Nucleus accumbens (tissue), 56 donors: ENCODE measurements at regions not wholly inside any gene's neighbourhood (a gene's known extent, or its start where the extent isn't known, plus 50 kb on each side); places are given as distances from the start of the nearest gene placed in this dataset.
A peak's percentile ranks its signal among the peaks of the same experiment; 100 is the strongest.

Experiments used
- DNase-seq, 56 donors: peaks; one replicate each; lab custom pipeline; 2025; lab: John Stamatoyannopoulos, UW

DNA sequence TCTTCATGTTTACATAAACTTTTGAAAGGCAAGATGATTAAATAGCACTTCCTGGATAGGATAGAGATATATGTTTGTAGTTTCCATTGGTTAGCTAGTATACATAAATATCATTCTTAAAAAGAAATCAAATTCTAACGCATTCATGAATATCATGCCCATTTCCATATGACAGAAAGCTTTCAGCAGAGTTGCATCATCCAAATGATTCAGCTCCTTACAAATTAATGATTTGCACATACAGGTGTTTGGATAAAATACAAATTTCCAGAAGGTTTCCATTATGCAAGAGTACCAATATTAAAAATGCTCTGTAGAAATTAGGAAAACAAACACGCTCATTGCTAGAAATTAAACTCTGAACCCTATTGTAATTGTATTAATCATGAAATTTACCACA lies 264.4 kb downstream of the FOXG1 start:
- no peak for DNase-seq

GRCh38 chr14:29035134-29035533 lies 268.5 kb downstream of the FOXG1 start:
- peak in 18 of 56 donors; percentile 3 to 62 (median 26) for DNase-seq

- DNase-seq: no peak
Measured at GRCh38 chr14:29037411-29037810, 270.8 kb downstream of the FOXG1 start.

DNA sequence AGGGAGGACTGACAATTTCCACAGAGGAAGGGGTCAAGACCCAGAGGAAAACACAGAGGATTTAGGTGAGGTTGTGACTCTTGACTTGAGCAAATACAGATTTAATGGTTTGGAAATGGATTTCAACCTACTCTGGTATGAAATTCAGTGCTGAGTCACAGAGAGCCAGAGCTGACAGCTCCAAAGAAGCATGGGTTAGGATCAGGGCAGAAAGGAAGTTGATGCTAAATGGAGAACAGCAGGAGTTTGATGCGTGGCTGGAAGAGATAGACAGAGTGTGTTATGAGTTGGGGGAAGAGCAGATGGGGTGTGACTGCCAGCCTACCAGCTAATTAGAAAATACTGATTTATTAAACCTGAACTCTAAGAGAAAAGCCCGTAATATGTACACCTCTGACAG lies 272.6 kb downstream of the FOXG1 start:
- DNase-seq: peak in 6 of 56 donors; percentile 2 to 57 (median 19)

DNA sequence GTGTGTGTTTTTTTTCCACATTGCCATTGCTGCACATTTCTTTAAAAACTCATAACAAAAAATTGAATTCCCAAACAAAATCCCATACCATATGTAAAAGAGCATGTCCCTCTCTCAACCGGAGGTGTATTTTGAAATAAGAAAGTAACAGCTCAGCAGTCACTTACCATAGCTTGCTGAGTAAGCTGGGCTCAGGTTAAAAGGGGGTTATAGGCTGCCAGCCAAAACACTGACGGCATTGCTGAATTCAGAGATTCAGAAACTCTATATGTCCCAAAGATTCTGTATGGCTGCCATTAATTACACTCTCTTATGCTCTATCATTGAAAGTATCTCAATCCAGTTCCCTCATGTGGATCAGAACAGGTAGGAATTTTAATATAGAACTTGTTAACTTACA lies 276.0 kb downstream of the FOXG1 start:
- DNase-seq: no peak

DNA sequence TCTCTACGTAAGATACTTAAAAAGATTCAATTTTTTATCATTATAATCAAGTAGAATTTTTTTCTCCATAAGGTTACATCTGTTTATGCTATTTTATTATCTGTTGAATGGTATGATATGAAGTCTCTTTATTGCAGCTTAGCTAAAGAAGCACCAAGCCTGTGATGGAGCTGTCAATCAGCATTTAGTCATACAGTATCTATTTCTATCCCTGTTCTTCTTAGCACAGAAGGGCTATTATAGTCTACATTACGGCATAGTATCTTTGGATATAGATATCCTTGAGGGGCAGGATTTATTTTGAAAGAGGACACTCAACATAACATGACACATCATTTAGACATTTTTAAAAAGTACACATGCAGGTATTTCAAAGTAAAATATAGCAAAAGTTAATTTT lies 277.1 kb downstream of the FOXG1 start:
- no peak for DNase-seq

DNA sequence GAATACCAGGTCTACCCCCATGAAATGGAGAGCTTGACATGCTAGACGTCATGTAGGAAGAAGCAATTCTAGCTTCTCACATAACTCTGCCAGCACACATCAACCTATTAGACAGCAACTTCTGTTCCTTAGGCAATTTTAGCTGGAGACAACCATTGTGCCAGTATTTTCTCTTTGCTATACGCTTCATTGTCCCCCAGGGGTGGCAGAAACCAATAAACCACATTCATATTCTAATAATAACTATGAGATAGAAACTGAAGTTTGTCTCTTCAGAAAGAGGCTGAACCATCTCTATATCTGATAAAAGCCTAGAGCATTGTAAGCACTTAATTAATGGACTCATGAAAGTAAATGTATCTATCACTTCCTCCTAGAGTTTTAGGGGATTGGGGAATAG lies 278.6 kb downstream of the FOXG1 start:
- DNase-seq: no peak

GRCh38 chr14:29054119-29054518 lies 287.5 kb downstream of the FOXG1 start:
- DNase-seq: no peak

- no peak for DNase-seq
Measured at GRCh38 chr14:29056041-29056566, 289.5 kb downstream of the FOXG1 start.

DNA sequence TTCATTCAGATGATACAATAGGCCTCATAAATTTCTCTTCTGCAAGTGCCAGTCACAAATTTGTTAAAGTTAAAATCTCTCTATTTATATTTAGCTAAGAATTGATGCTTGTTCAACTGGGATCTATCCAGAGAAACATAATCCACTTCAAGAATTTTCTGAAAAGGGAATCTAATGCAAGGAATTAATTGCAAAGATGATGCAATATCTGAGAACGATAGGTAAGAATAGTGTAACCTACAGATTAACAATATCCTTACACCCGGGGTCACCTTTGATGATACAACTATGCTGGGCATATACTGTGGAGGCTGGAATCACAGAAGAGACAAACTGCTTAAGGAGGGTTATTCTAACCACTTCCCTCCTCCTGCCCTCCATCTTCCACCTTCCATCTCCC lies 295.1 kb downstream of the FOXG1 start:
- DNase-seq: no peak

DNA sequence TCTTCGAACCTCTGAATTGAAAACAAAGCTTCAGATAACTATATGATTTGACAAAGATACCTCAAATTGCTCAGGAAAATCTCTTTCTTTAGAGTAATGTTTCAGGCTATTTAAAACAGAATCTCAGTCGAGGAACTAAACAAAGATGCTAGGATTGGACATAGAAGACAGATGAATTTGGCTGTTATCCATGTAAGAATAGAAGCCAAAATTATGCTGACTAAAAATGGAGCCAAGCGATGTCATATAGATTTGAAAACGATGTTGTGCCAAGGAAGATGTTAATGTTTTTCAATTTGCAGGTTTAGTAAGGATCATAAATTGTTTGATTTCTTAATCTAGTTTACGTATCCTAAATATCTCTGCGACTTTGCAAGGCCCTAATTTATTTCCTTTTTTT lies 295.9 kb downstream of the FOXG1 start:
- no peak for DNase-seq

- no peak for DNase-seq
Measured at GRCh38 chr14:29062976-29063375, 296.4 kb downstream of the FOXG1 start.

GRCh38 chr14:29064305-29064900 lies 297.8 kb downstream of the FOXG1 start:
- DNase-seq: no peak

- no peak for DNase-seq
Measured at GRCh38 chr14:29069228-29069627, 302.6 kb downstream of the FOXG1 start.

- DNase-seq: no peak
Measured at GRCh38 chr14:29075761-29076160, 309.2 kb downstream of the FOXG1 start.

DNA sequence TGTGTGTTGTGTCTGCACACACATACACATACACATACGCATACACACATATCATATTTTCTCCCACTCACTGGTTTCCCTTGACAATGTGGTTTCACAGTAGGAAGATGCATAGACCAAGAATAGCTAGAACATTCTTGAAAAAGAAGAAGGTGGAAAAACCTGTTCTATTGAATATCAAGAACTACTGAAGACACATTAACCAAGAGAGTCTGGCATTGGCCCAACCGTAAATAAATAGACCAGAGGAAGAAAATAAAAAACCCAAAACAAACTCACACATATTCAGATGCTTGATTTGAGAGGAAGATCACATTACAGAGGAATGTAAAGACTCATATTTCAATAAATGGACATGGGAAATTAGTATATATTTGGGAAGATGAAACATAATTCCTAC lies 311.3 kb downstream of the FOXG1 start:
- DNase-seq: no peak

- DNase-seq: no peak
Measured at GRCh38 chr14:29078810-29079522, 312.4 kb downstream of the FOXG1 start.

DNA sequence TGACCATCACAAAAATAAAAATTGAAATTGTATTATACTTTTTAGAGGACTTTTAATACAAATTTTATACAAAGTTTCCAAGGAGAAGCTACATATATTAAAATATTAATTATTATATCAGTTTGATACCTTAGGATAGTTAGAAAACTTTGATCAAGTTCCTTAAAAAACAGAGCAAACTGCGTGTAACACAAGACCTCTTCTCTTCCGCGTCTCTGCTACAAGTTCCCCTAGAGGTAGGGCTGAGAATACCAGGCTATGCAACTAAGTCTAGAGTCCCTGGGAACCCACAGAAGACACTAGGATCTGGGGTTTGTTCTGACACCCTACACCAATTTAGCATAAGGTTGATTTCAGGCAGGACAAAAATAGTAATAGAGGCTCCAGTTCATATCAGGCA lies 319.0 kb downstream of the FOXG1 start:
- no peak for DNase-seq

DNA sequence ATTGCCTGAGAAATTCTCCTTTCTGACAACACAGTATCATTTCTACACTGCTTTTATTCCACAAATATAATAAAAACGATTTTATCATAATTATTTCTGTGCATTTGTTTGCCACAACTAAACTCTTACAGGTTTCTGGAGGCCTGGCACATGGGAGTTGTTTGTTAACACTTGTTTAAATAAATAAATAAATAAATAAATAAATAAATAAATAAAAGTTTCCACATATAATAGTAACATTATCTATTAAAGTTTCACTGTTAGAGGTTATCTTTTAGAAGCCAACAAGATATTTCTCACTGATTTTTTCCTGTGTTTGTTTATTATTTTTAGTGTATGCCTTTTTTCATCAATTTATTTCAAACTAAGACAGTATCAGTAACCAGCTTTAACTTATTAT lies 323.3 kb downstream of the FOXG1 start:
- DNase-seq: no peak

- peak in 3 of 56 donors; percentile 5 to 44 (median 8) for DNase-seq
Measured at GRCh38 chr14:29092121-29092520, 325.5 kb downstream of the FOXG1 start.

DNA sequence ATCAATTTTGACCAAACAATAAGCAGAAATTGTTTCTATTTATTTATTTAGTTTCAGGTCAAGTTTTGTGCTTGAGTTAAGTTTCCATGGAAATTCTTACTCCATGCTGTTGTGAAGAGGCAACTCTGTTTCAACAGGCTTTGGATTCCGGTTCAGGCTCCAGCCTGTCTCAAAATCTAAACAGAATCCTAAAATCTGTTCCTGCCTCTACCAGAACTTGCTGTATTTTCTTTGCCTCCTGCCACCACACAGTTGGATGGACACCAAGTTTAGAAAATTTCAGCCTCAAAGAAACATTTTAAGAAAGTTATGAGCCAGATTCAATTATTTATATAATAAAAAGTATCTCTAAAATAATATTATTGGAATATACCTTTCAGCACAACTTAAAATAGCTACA lies 330.9 kb downstream of the FOXG1 start:
- DNase-seq: peak in 1 of 56 donors; percentile 2

- peak in 5 of 56 donors; percentile 1 to 35 (median 13) for DNase-seq
Measured at GRCh38 chr14:29098656-29099055, 332.1 kb downstream of the FOXG1 start.
